ENCODE measurements at regions not wholly inside any gene's neighbourhood (a gene's known extent, or its start where the extent isn't known, plus 50 kb on each side); places are given as distances from the start of the nearest gene placed in this dataset.

GRCh38 chr18:65206551-65207260, 544.1 kb upstream of the CDH7 start:
- peaks cover 5% of the 10 kb centered on the region for H3K4me1 Mint-ChIP-seq
- H3K36me3 Mint-ChIP-seq: no peaks in the 10 kb centered on the region
- ChIA-PET POLR2A (no interaction called here), CTCF (interaction anchor here (0.8 to 1.5 kb wide), 6 partner anchors 9 to 1195 kb away, joined by 3 to 4 read pairs (median 3); no protein-coding TSS in a partner anchor)
- no peak overlapping the region for H3K27ac Mint-ChIP-seq
- peak; percentile 67 for DNase-seq (ENCODE audit: low spot score)
- TF ChIP-seq SMAD4 (CRISPR knock-in tag; IDR thresholded peaks at IDR 0.05): no peak
- no peak for TF ChIP-seq FOXJ3 (CRISPR knock-in tag; IDR thresholded peaks at IDR 0.05; ENCODE audit: borderline replicate concordance)
- no peak for TF ChIP-seq FOXP4 (CRISPR knock-in tag; IDR thresholded peaks at IDR 0.05)
- no peak for TF ChIP-seq ZNF281 (CRISPR knock-in tag; IDR thresholded peaks at IDR 0.05)
- TF ChIP-seq ZNF121 (CRISPR knock-in tag; IDR thresholded peaks at IDR 0.05): 0 out of 2 replicates have a peak, but pooled peaks have one; percentile 5
- TF ChIP-seq E2F1 (CRISPR knock-in tag; IDR thresholded peaks at IDR 0.05): no peak
- no peak for TF ChIP-seq PREB (CRISPR knock-in tag; IDR thresholded peaks at IDR 0.05; ENCODE audit: borderline replicate concordance)
- TF ChIP-seq CTCF (IDR thresholded peaks at IDR 0.05): peak; percentile 50; the same call in 1 of the 2 replicates
- 0 out of 2 replicates have a peak, but pooled peaks have one; percentile 16 for TF ChIP-seq FOXK1 (CRISPR knock-in tag; IDR thresholded peaks at IDR 0.05)
- TF ChIP-seq NR1H2 (CRISPR knock-in tag; IDR thresholded peaks at IDR 0.05): no peak
- TF ChIP-seq ETV6 (CRISPR knock-in tag; IDR thresholded peaks at IDR 0.05): no peak
- peak; percentile 97 for ATAC-seq
- no peaks in the 10 kb centered on the region for H3K9me3 Mint-ChIP-seq
- no peak overlapping the region for H3K4me3 Mint-ChIP-seq
- no peaks in the 10 kb centered on the region for H3K27me3 Mint-ChIP-seq (ENCODE audit: low read depth)

- Mint-ChIP-seq H3K36me3 (no peaks in the 10 kb centered on the region), H3K4me3 (no peak overlapping the region), H3K4me1 (peaks cover 5% of the 10 kb centered on the region), H3K9me3 (no peaks in the 10 kb centered on the region), H3K27me3 (ENCODE audit: low read depth) (no peaks in the 10 kb centered on the region), H3K27ac (no peak overlapping the region)
- ATAC-seq: no peak
- CTCF ChIA-PET: no interaction called here
- DNase-seq (ENCODE audit: low spot score): no peak
- POLR2A ChIA-PET: no interaction called here
- no peak for TF ChIP-seq ERG (CRISPR knock-in tag; IDR thresholded peaks at IDR 0.05)
- TF ChIP-seq CREM (CRISPR knock-in tag; IDR thresholded peaks at IDR 0.05): no peak
- no peak for TF ChIP-seq USF2 (CRISPR knock-in tag; IDR thresholded peaks at IDR 0.05)
- no peak for TF ChIP-seq ARID4B (CRISPR knock-in tag; IDR thresholded peaks at IDR 0.05; ENCODE audit: borderline replicate concordance)
- TF ChIP-seq FOXP1 (CRISPR knock-in tag; IDR thresholded peaks at IDR 0.05; ENCODE audit: borderline replicate concordance): no peak
- no peak for TF ChIP-seq KAT7 (CRISPR knock-in tag; IDR thresholded peaks at IDR 0.05; ENCODE audit: borderline replicate concordance)
These were observed 548.7 kb upstream of the CDH7 start for GRCh38 chr18:65202091-65202490.
